Fibroblast of lung (primary cell): ENCODE measurements at regions not wholly inside any gene's neighbourhood (a gene's known extent, or its start where the extent isn't known, plus 50 kb on each side); places are given as distances from the start of the nearest gene placed in this dataset.

Source experiments
- DNase-seq, 2 donors: peaks; one replicate each; pipeline versions ENCODE4 v3.0.0 to v3.0.0-alpha.2; 2010; ENCODE audit warnings: low read depth in 2 of 2
- H2AFZ ChIP-seq: 2 replicates; pipeline ENCODE4 v1.5.1; 2012; ENCODE audit warnings: low read length, control low read depth, inconsistent platforms
- H3K27ac ChIP-seq: 2 replicates; pipeline ENCODE4 v1.5.1; 2011; ENCODE audit warnings: low read length, control low read depth; ENCODE audit not compliant: insufficient read depth
- H3K27me3 ChIP-seq: 2 replicates; pipeline ENCODE4 v1.5.1; 2011; ENCODE audit warnings: mild to moderate bottlenecking, low read length; ENCODE audit not compliant: control insufficient read depth, insufficient read depth
- H3K36me3 ChIP-seq: 2 replicates; pipeline ENCODE4 v1.5.1; 2011; ENCODE audit warnings: low read length; ENCODE audit not compliant: control insufficient read depth, insufficient read depth
- H3K4me1 ChIP-seq: 2 replicates; pipeline ENCODE4 v1.5.1; 2011; ENCODE audit warnings: low read length; ENCODE audit not compliant: control insufficient read depth, insufficient read depth; ENCODE audit errors: extremely low read depth
- H3K4me2 ChIP-seq: 2 replicates; pipeline ENCODE4 v1.5.1; 2011; ENCODE audit warnings: low read length, control low read depth; ENCODE audit not compliant: insufficient read depth; ENCODE audit errors: extremely low read depth
- H3K4me3 ChIP-seq, 4 experiments: fragments of 200-600 bp in 1 of 4; sonication (generic) in 1 of 4; replicated peaks in 1 of 4; 2 replicates each; pipeline ENCODE4 v1.5.1; 2011 to 2016; ENCODE audit warnings: low read length in 4 of 4, low read depth in 3 of 4, mild to moderate bottlenecking in 3 of 4, control low read depth in 2 of 4, inconsistent platforms in 1 of 4, mixed read lengths in 1 of 4; ENCODE audit not compliant: insufficient read depth in 1 of 4; ENCODE audit errors: control extremely low read depth in 1 of 4
- H3K79me2 ChIP-seq: 2 replicates; pipeline ENCODE4 v1.5.1; 2012; ENCODE audit warnings: mild to moderate bottlenecking, low read length, inconsistent platforms; ENCODE audit not compliant: control insufficient read depth, insufficient read depth
- H3K9ac ChIP-seq: 2 replicates; pipeline ENCODE4 v1.5.1; 2011; ENCODE audit warnings: mild to moderate bottlenecking, low read length, control low read depth; ENCODE audit not compliant: insufficient read depth
- H3K9me3 ChIP-seq: 2 replicates; pipeline ENCODE4 v1.5.1; 2012; ENCODE audit warnings: low read depth, low read length; ENCODE audit not compliant: control insufficient read depth, insufficient read depth
- H4K20me1 ChIP-seq: 2 replicates; pipeline ENCODE4 v1.5.1; 2011; ENCODE audit warnings: low read length; ENCODE audit not compliant: control insufficient read depth, insufficient read depth; ENCODE audit errors: extremely low read depth
- CTCF ChIP-seq, 2 donors: IDR thresholded peaks in 1 of 2; conservative IDR thresholded peaks in 1 of 2; 1 replicate in 1 of 2; 2 replicates in 1 of 2; pipeline ENCODE4 v1.5.1; 2011 to 2012; ENCODE audit warnings: low read length in 2 of 2, control low read depth in 1 of 2, inconsistent platforms in 1 of 2, low read depth in 1 of 2, mild to moderate bottlenecking in 1 of 2
- EZH2 ChIP-seq: IDR thresholded peaks from 2 replicates; pipeline ENCODE4 v1.5.1; 2012; ENCODE audit warnings: low read length, control low read depth, mild to moderate bottlenecking; ENCODE audit errors: missing control alignments

- H3K4me2 ChIP-seq = no peak overlapping the region
- H3K4me3 ChIP-seq = no peak overlapping the region
- TF ChIP-seq EZH2 = no peak
- no peak for TF ChIP-seq CTCF (conservative IDR thresholded peaks at IDR 0.05 in 1 of 2, IDR thresholded peaks at IDR 0.05 in 1 of 2; ENCODE audit: low read depth in 1 of 2, low read length in 2 of 2)
- no peaks in the 10 kb centered on the region for H3K27me3 ChIP-seq
- no peaks in the 10 kb centered on the region for H3K4me1 ChIP-seq
- H3K79me2 ChIP-seq = no peaks in the 10 kb centered on the region
- no peaks in the 10 kb centered on the region for H4K20me1 ChIP-seq
- no peak overlapping the region for H3K9ac ChIP-seq
- no peaks in the 10 kb centered on the region for H3K9me3 ChIP-seq
- no peak overlapping the region for H3K27ac ChIP-seq
- H2AFZ ChIP-seq = no peak overlapping the region
- H3K36me3 ChIP-seq = no peaks in the 10 kb centered on the region
- no peak for DNase-seq
Observed at GRCh38 chr6:9087470-9087869, 652.1 kb upstream of the SLC35B3 start.

DNA sequence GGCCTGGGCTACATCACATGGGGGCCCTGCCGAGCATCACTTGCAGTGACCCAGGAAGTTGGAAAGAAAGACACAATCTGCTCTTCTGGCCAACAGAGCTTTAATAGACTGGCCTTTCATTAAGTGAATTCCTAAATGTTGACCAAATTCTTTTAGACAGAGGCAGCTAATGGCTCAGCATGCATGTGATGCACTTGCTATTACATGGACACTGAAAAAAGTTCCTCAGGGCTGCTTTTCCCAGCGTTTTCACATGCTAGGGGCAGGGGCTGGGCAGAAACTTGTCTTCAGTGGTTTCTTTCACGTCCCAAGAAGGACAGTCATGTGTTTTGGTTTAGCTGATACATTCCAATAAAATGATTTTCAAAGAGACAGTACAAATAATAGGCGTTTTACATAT, 651.0 kb upstream of the SLC35B3 start:
- TF ChIP-seq CTCF (conservative IDR thresholded peaks at IDR 0.05 in 1 of 2, IDR thresholded peaks at IDR 0.05 in 1 of 2; ENCODE audit: low read depth in 1 of 2, low read length in 2 of 2) (no peak), EZH2 (no peak)
- Histone ChIP-seq H3K4me3 (no peak overlapping the region), H3K27ac (no peak overlapping the region), H3K9ac (no peak overlapping the region), H2AFZ (no peak overlapping the region), H3K79me2 (no peaks in the 10 kb centered on the region), H4K20me1 (no peaks in the 10 kb centered on the region), H3K4me2 (no peak overlapping the region), H3K36me3 (no peaks in the 10 kb centered on the region), H3K27me3 (no peaks in the 10 kb centered on the region), H3K9me3 (no peaks in the 10 kb centered on the region), H3K4me1 (no peaks in the 10 kb centered on the region)
- DNase-seq = no peak

- TF ChIP-seq CTCF (conservative IDR thresholded peaks at IDR 0.05 in 1 of 2, IDR thresholded peaks at IDR 0.05 in 1 of 2; ENCODE audit: low read depth in 1 of 2, low read length in 2 of 2) = no peak
- TF ChIP-seq EZH2 = no peak
- no peaks in the 10 kb centered on the region for H4K20me1 ChIP-seq
- H3K4me3 ChIP-seq = no peak overlapping the region
- no peak overlapping the region for H3K27ac ChIP-seq
- no peaks in the 10 kb centered on the region for H3K4me1 ChIP-seq
- H3K9ac ChIP-seq = no peak overlapping the region
- H2AFZ ChIP-seq = no peak overlapping the region
- no peaks in the 10 kb centered on the region for H3K36me3 ChIP-seq
- H3K4me2 ChIP-seq = no peak overlapping the region
- no peaks in the 10 kb centered on the region for H3K27me3 ChIP-seq
- no peaks in the 10 kb centered on the region for H3K79me2 ChIP-seq
- no peaks in the 10 kb centered on the region for H3K9me3 ChIP-seq
- no peak for DNase-seq
Observed at GRCh38 chr6:9085709-9086070, 650.3 kb upstream of the SLC35B3 start.
